ENCODE measurements at regions not wholly inside any gene's neighbourhood (a gene's known extent, or its start where the extent isn't known, plus 50 kb on each side); places are given as distances from the start of the nearest gene placed in this dataset.

- H3K4me1 ChIP-seq (ENCODE audit: low read depth), result no peaks in the 10 kb centered on the region
- DNase-seq (no peak), ATAC-seq (no peak)
- no peaks in the 10 kb centered on the region for H3K9me3 ChIP-seq
- no peak for TF ChIP-seq CTCF (IDR thresholded peaks at IDR 0.05)
- H3K4me3 ChIP-seq, result no peak overlapping the region
- H3K36me3 ChIP-seq (ENCODE audit: low read depth), result no peaks in the 10 kb centered on the region
- intact Hi-C loops (cut with DNase I, micrococcal nuclease), result no loop called here
These were observed 59.4 kb upstream of the ZSWIM6 start for GRCh38 chr5:61272688-61273087.

- ATAC-seq (no peak), DNase-seq (no peak)
- no peak for TF ChIP-seq CTCF (IDR thresholded peaks at IDR 0.05)
- H3K4me3 ChIP-seq, result no peak overlapping the region
- no peaks in the 10 kb centered on the region for H3K4me1 ChIP-seq (ENCODE audit: low read depth)
- intact Hi-C loops (cut with DNase I, micrococcal nuclease), result no loop called here
- no peaks in the 10 kb centered on the region for H3K36me3 ChIP-seq (ENCODE audit: low read depth)
- H3K9me3 ChIP-seq, result no peaks in the 10 kb centered on the region
These were observed 58.6 kb upstream of the ZSWIM6 start for GRCh38 chr5:61273279-61273975.

- H3K4me3 ChIP-seq, result no peak overlapping the region
- no peak for TF ChIP-seq CTCF (IDR thresholded peaks at IDR 0.05)
- DNase-seq (no peak), ATAC-seq (no peak)
- H3K4me1 ChIP-seq (ENCODE audit: low read depth), result no peaks in the 10 kb centered on the region
- intact Hi-C loops (cut with DNase I, micrococcal nuclease), result no loop called here
- no peaks in the 10 kb centered on the region for H3K36me3 ChIP-seq (ENCODE audit: low read depth)
- H3K9me3 ChIP-seq, result no peaks in the 10 kb centered on the region
These were observed 57.5 kb upstream of the ZSWIM6 start for GRCh38 chr5:61274511-61274911.

GRCh38 chr5:61275841-61276240 is 56.2 kb upstream of the ZSWIM6 start:
- ATAC-seq, result peak; percentile 49
- H3K4me1 ChIP-seq (ENCODE audit: low read depth), result peaks cover 2% of the 10 kb centered on the region
- H3K36me3 ChIP-seq (ENCODE audit: low read depth), result no peaks in the 10 kb centered on the region
- no peaks in the 10 kb centered on the region for H3K9me3 ChIP-seq
- H3K4me3 ChIP-seq, result no peak overlapping the region
- DNase-seq, result peak in 2 of 3 donors; percentile 35 to 77
- intact Hi-C loops (cut with DNase I, micrococcal nuclease), result no loop called here
- no peak for TF ChIP-seq CTCF (IDR thresholded peaks at IDR 0.05)

- TF ChIP-seq CTCF (IDR thresholded peaks at IDR 0.05), result no peak
- Histone ChIP-seq H3K36me3 (ENCODE audit: low read depth) (no peaks in the 10 kb centered on the region), H3K4me1 (ENCODE audit: low read depth) (peaks cover 2% of the 10 kb centered on the region), H3K4me3 (no peak overlapping the region), H3K9me3 (no peaks in the 10 kb centered on the region)
- DNase-seq (no peak), ATAC-seq (peak; percentile 37)
- intact Hi-C loops (cut with DNase I, micrococcal nuclease), result no loop called here
These were observed 54.9 kb upstream of the ZSWIM6 start for GRCh38 chr5:61277190-61277589.

GRCh38 chr5:61277781-61278180 is 54.3 kb upstream of the ZSWIM6 start:
- no peak for DNase-seq
- intact Hi-C loops (cut with DNase I, micrococcal nuclease), result no loop called here
- H3K4me1 ChIP-seq (ENCODE audit: low read depth), result peaks cover 2% of the 10 kb centered on the region
- peak; percentile 39 for ATAC-seq
- no peak overlapping the region for H3K4me3 ChIP-seq
- no peak for TF ChIP-seq CTCF (IDR thresholded peaks at IDR 0.05)
- H3K36me3 ChIP-seq (ENCODE audit: low read depth), result no peaks in the 10 kb centered on the region
- no peaks in the 10 kb centered on the region for H3K9me3 ChIP-seq
